Neuronal stem cell (in vitro differentiated cells): ENCODE measurements at regions not wholly inside any gene's neighbourhood (a gene's known extent, or its start where the extent isn't known, plus 50 kb on each side); places are given as distances from the start of the nearest gene placed in this dataset.
A peak's percentile ranks its signal among the peaks of the same experiment; 100 is the strongest.

ENCODE experiments used
- DNase-seq: peaks from one replicate; pipeline ENCODE4 v3.0.0-alpha.2; 2013; ENCODE audit warnings: low spot score
- H2AFZ ChIP-seq: one replicate; pipeline ENCODE4 v1.6.1; 2013; ENCODE audit warnings: mild to moderate bottlenecking, low read length, inconsistent platforms
- H2AK5ac ChIP-seq: 2 replicates; pipeline ENCODE4 v1.6.1; 2013; ENCODE audit warnings: low read depth, mild to moderate bottlenecking, inconsistent platforms, low read length, moderate library complexity, mixed read lengths
- H2BK120ac ChIP-seq: 2 replicates; pipeline ENCODE4 v1.6.1; 2013; ENCODE audit warnings: low read depth, mild to moderate bottlenecking, inconsistent platforms, low read length, moderate library complexity, mixed read lengths
- H2BK12ac ChIP-seq: one replicate; pipeline ENCODE4 v1.6.1; 2013; ENCODE audit warnings: low read length, inconsistent platforms
- H2BK15ac ChIP-seq: 2 replicates; pipeline ENCODE4 v1.6.1; 2013; ENCODE audit warnings: mild to moderate bottlenecking, low read length, inconsistent platforms, mixed read lengths
- H2BK5ac ChIP-seq: one replicate; pipeline ENCODE4 v1.6.1; 2013; ENCODE audit warnings: inconsistent platforms, mild to moderate bottlenecking, low read length, moderate library complexity
- H3K14ac ChIP-seq: one replicate; pipeline ENCODE4 v1.6.1; 2013; ENCODE audit warnings: low read length, inconsistent platforms
- H3K18ac ChIP-seq: 2 replicates; pipeline ENCODE4 v1.6.1; 2013; ENCODE audit warnings: low read length, inconsistent platforms
- H3K23ac ChIP-seq: 2 replicates; pipeline ENCODE4 v1.6.1; 2013; ENCODE audit warnings: low read depth, mild to moderate bottlenecking, mixed read lengths, low read length, inconsistent platforms; ENCODE audit not compliant: poor library complexity
- H3K27ac ChIP-seq: replicated peaks from 3 replicates; pipeline ENCODE4 v1.5.1; 2013; ENCODE audit warnings: low read length, inconsistent platforms
- H3K27me3 ChIP-seq, 3 experiments: 2 replicates each; pipeline ENCODE4 v1.6.1; 2013; ENCODE audit warnings: low read length in 3 of 3, mild to moderate bottlenecking in 2 of 3, inconsistent platforms in 1 of 3, low read depth in 1 of 3, mixed read lengths in 1 of 3, moderate library complexity in 1 of 3; ENCODE audit not compliant: control insufficient read depth in 3 of 3, insufficient read depth in 3 of 3
- H3K36me3 ChIP-seq, 2 donors: replicated peaks in 1 of 2; 2 replicates each; pipeline ENCODE4 v1.6.1; 2013; ENCODE audit warnings: low read length in 2 of 2; ENCODE audit not compliant: control insufficient read depth in 2 of 2, insufficient read depth in 2 of 2
- H3K4ac ChIP-seq: 2 replicates; pipeline ENCODE4 v1.6.1; 2013; ENCODE audit warnings: inconsistent platforms, mild to moderate bottlenecking, low read length, moderate library complexity
- H3K4me1 ChIP-seq, 2 donors: 1 replicate in 1 of 2; 2 replicates in 1 of 2; pipeline ENCODE4 v1.6.1; 2013; ENCODE audit warnings: low read length in 2 of 2, low read depth in 1 of 2; ENCODE audit not compliant: control insufficient read depth in 2 of 2, insufficient read depth in 1 of 2
- H3K4me2 ChIP-seq: one replicate; pipeline ENCODE4 v1.6.1; 2013; ENCODE audit warnings: mild to moderate bottlenecking, low read length, inconsistent platforms; ENCODE audit not compliant: insufficient read depth, poor library complexity, severe bottlenecking
- H3K4me3 ChIP-seq, 2 donors: 2 replicates each; pipeline ENCODE4 v1.5.1; 2013; ENCODE audit warnings: low read length in 2 of 2, mild to moderate bottlenecking in 2 of 2, inconsistent platforms in 1 of 2, moderate library complexity in 1 of 2
- H3K79me1 ChIP-seq: one replicate; pipeline ENCODE4 v1.6.1; 2013; ENCODE audit warnings: low read depth, mild to moderate bottlenecking, inconsistent platforms, low read length, moderate library complexity
- H3K9ac ChIP-seq: one replicate; pipeline ENCODE4 v1.6.1; 2013; ENCODE audit warnings: mild to moderate bottlenecking, low read depth, low read length, inconsistent platforms; ENCODE audit not compliant: poor library complexity
- H3K9me3 ChIP-seq, 2 donors: replicated peaks in 1 of 2; 2 replicates each; pipeline versions ENCODE3 to v1.6.1; 2013; ENCODE audit warnings: low read length in 2 of 2, mild to moderate bottlenecking in 2 of 2, inconsistent platforms in 1 of 2, low read depth in 1 of 2, mixed read lengths in 1 of 2, moderate library complexity in 1 of 2; ENCODE audit not compliant: control insufficient read depth in 2 of 2, insufficient read depth in 1 of 2
- H4K8ac ChIP-seq: one replicate; pipeline ENCODE4 v1.6.1; 2013; ENCODE audit warnings: low read depth, mild to moderate bottlenecking, inconsistent platforms, low read length, moderate library complexity
- H4K91ac ChIP-seq: one replicate; pipeline ENCODE4 v1.6.1; 2013; ENCODE audit warnings: low read length, low read depth, mild to moderate bottlenecking, inconsistent platforms; ENCODE audit not compliant: poor library complexity
- WGBS, 2 donors: extraction: QIAGEN DNeasy Blood & Tissue Kit; methylation state at CpG; one replicate each; pipeline ENCODE4 v1.1.7; 2013; ENCODE audit warnings: missing lambda C conversion rate in 2 of 2, mixed read lengths in 1 of 2; ENCODE audit not compliant: insufficient read length in 2 of 2, insufficient replicate concordance in 1 of 2; ENCODE audit errors: extremely low coverage in 2 of 2; 5-methylcytosine and 5-hydroxymethylcytosine counted together

- H3K36me3 ChIP-seq, result no peaks in the 10 kb centered on the region
- no peak overlapping the region for H3K18ac ChIP-seq
- no peak overlapping the region for H3K4ac ChIP-seq
- H2AFZ ChIP-seq, result no peak overlapping the region
- no peak overlapping the region for H2BK120ac ChIP-seq
- DNase-seq, result no peak
- no peak overlapping the region for H4K91ac ChIP-seq
- no peak overlapping the region for H3K4me3 ChIP-seq
- H2BK15ac ChIP-seq, result no peak overlapping the region
- no peak overlapping the region for H2AK5ac ChIP-seq
- WGBS, 2 donors, result no CpG with 5 or more reads among the region's 2 CpGs
- no peak overlapping the region for H2BK12ac ChIP-seq
- H2BK5ac ChIP-seq, result no peak overlapping the region
- H4K8ac ChIP-seq, result no peak overlapping the region
- no peak overlapping the region for H3K14ac ChIP-seq
- H3K79me1 ChIP-seq, result no peaks in the 10 kb centered on the region
- no peaks in the 10 kb centered on the region for H3K27me3 ChIP-seq
- peaks cover 0 to 2% of the 10 kb centered on the region in 2 donors for H3K9me3 ChIP-seq
- H3K4me2 ChIP-seq, result no peak overlapping the region
- no peaks in the 10 kb centered on the region for H3K4me1 ChIP-seq
- H3K27ac ChIP-seq, result no peak overlapping the region
- H3K23ac ChIP-seq, result no peak overlapping the region
- H3K9ac ChIP-seq, result no peak overlapping the region
Observed at GRCh38 chr5:104053353-104053649, 490.7 kb upstream of the NUDT12 start.

- WGBS, 2 donors, result no CpG with 5 or more reads among the region's 7 CpGs
- H4K8ac ChIP-seq, result no peak overlapping the region
- H3K4me2 ChIP-seq, result no peak overlapping the region
- no peak overlapping the region for H2BK5ac ChIP-seq
- no peak overlapping the region for H2AK5ac ChIP-seq
- H3K79me1 ChIP-seq, result no peaks in the 10 kb centered on the region
- H3K4me1 ChIP-seq, result no peaks in the 10 kb centered on the region
- no peak overlapping the region for H2BK120ac ChIP-seq
- no peak overlapping the region for H2AFZ ChIP-seq
- H4K91ac ChIP-seq, result no peak overlapping the region
- no peaks in the 10 kb centered on the region for H3K36me3 ChIP-seq
- no peak for DNase-seq
- H3K23ac ChIP-seq, result no peak overlapping the region
- no peak overlapping the region for H3K9ac ChIP-seq
- H3K27me3 ChIP-seq, result no peaks in the 10 kb centered on the region
- no peak overlapping the region for H3K14ac ChIP-seq
- no peak overlapping the region for H3K4ac ChIP-seq
- H3K9me3 ChIP-seq, result peaks cover 0 to 2% of the 10 kb centered on the region in 2 donors
- H3K18ac ChIP-seq, result no peak overlapping the region
- no peak overlapping the region for H3K27ac ChIP-seq
- H2BK12ac ChIP-seq, result no peak overlapping the region
- no peak overlapping the region for H2BK15ac ChIP-seq
- H3K4me3 ChIP-seq, result no peak overlapping the region
Observed at GRCh38 chr5:104052558-104053352, 490.2 kb upstream of the NUDT12 start.

GRCh38 chr5:104050436-104050835 is 487.8 kb upstream of the NUDT12 start:
- Histone ChIP-seq H2BK15ac (no peak overlapping the region), H4K91ac (no peak overlapping the region), H3K36me3 (no peaks in the 10 kb centered on the region), H2BK12ac (no peak overlapping the region), H3K23ac (no peak overlapping the region), H3K14ac (no peak overlapping the region), H4K8ac (no peak overlapping the region), H3K79me1 (no peaks in the 10 kb centered on the region), H3K4me3 (no peak overlapping the region), H3K4me1 (peaks cover 3 to 4% of the 10 kb centered on the region in 2 donors), H3K27me3 (no peaks in the 10 kb centered on the region), H3K9me3 (peaks cover 0 to 2% of the 10 kb centered on the region in 2 donors), H3K4me2 (no peak overlapping the region), H2AFZ (peak overlapping the region; percentile 29), H3K9ac (no peak overlapping the region), H3K27ac (no peak overlapping the region), H2BK5ac (no peak overlapping the region), H2AK5ac (no peak overlapping the region), H3K4ac (no peak overlapping the region), H2BK120ac (no peak overlapping the region), H3K18ac (no peak overlapping the region)
- no peak for DNase-seq

- Histone ChIP-seq H2AFZ (no peak overlapping the region), H3K9me3 (peaks cover 0 to 2% of the 10 kb centered on the region in 2 donors), H3K4me2 (no peak overlapping the region), H3K27me3 (no peaks in the 10 kb centered on the region), H3K23ac (no peak overlapping the region), H2BK120ac (no peak overlapping the region), H4K8ac (no peak overlapping the region), H3K18ac (peak overlapping the region; percentile 80), H2BK15ac (peak overlapping the region; percentile 2), H3K4ac (no peak overlapping the region), H2BK12ac (no peak overlapping the region), H3K27ac (no peak overlapping the region), H4K91ac (no peak overlapping the region), H3K79me1 (no peaks in the 10 kb centered on the region), H3K9ac (no peak overlapping the region), H2AK5ac (peak overlapping the region; percentile 83), H3K4me3 (peak overlapping the region in 1 of 2 donors; percentile 19), H3K36me3 (no peaks in the 10 kb centered on the region), H2BK5ac (no peak overlapping the region), H3K14ac (no peak overlapping the region), H3K4me1 (peaks cover 3 to 4% of the 10 kb centered on the region in 2 donors)
- no peak for DNase-seq
- WGBS, 2 donors, result no CpG with 5 or more reads among the region's 8 CpGs
Observed at GRCh38 chr5:104049752-104050151, 487.2 kb upstream of the NUDT12 start.
